Mesendoderm (in vitro differentiated cells): ENCODE measurements at regions not wholly inside any gene's neighbourhood (a gene's known extent, or its start where the extent isn't known, plus 50 kb on each side); places are given as distances from the start of the nearest gene placed in this dataset.

Experiments used
- DNase-seq: peaks from one replicate; pipeline ENCODE4 v3.0.0; 2013
- H2AK5ac ChIP-seq: 2 replicates; pipeline ENCODE4 v1.6.1; 2013; ENCODE audit warnings: low read length, inconsistent platforms
- H2BK120ac ChIP-seq: 2 replicates; pipeline ENCODE4 v1.6.1; 2013; ENCODE audit warnings: low read depth, mild to moderate bottlenecking, low read length, moderate library complexity, mixed read lengths
- H2BK15ac ChIP-seq: replicated peaks from 2 replicates; pipeline ENCODE4 v1.6.1; 2013; ENCODE audit warnings: low read depth, mild to moderate bottlenecking, moderate library complexity
- H2BK5ac ChIP-seq: 2 replicates; pipeline ENCODE4 v1.6.1; 2013; ENCODE audit warnings: low read length, inconsistent platforms
- H3K18ac ChIP-seq: 2 replicates; pipeline ENCODE4 v1.6.1; 2013; ENCODE audit warnings: mild to moderate bottlenecking, low read length, mixed read lengths
- H3K23ac ChIP-seq: one replicate; pipeline ENCODE4 v1.6.1; 2013; ENCODE audit warnings: low read length
- H3K27ac ChIP-seq: 2 replicates; pipeline ENCODE4 v1.5.1; 2013; ENCODE audit warnings: low read depth, mild to moderate bottlenecking, inconsistent platforms, low read length, moderate library complexity
- H3K27me3 ChIP-seq: 2 replicates; pipeline ENCODE4 v1.6.1; 2013; ENCODE audit warnings: low read length, control low read depth, mild to moderate bottlenecking, inconsistent platforms; ENCODE audit not compliant: insufficient read depth, poor library complexity
- H3K36me3 ChIP-seq: 2 replicates; pipeline ENCODE4 v1.6.1; 2013; ENCODE audit warnings: low read length, inconsistent platforms; ENCODE audit not compliant: control insufficient read depth, insufficient read depth
- H3K4ac ChIP-seq: one replicate; pipeline ENCODE4 v1.6.1; 2013; ENCODE audit warnings: low read depth, mild to moderate bottlenecking, low read length, moderate library complexity
- H3K4me1 ChIP-seq: 2 replicates; pipeline ENCODE4 v1.6.1; 2013; ENCODE audit warnings: low read depth, low read length, inconsistent platforms; ENCODE audit not compliant: control insufficient read depth
- H3K4me2 ChIP-seq: 2 replicates; pipeline ENCODE4 v1.6.1; 2013; ENCODE audit warnings: low read length
- H3K4me3 ChIP-seq: 2 replicates; pipeline ENCODE4 v1.5.1; 2013; ENCODE audit warnings: mild to moderate bottlenecking, low read length
- H3K56ac ChIP-seq: one replicate; pipeline ENCODE4 v1.6.1; 2013; ENCODE audit warnings: low read length
- H3K79me1 ChIP-seq: 2 replicates; pipeline ENCODE4 v1.6.1; 2013; ENCODE audit warnings: low read length, inconsistent platforms
- H3K79me2 ChIP-seq: 2 replicates; pipeline ENCODE4 v1.6.1; 2013; ENCODE audit warnings: mild to moderate bottlenecking, low read length; ENCODE audit not compliant: control insufficient read depth, insufficient read depth
- H3K9ac ChIP-seq: 2 replicates; pipeline ENCODE4 v1.6.1; 2013; ENCODE audit warnings: low read length, inconsistent platforms
- H4K5ac ChIP-seq: one replicate; pipeline ENCODE4 v1.6.1; 2013; ENCODE audit warnings: low read length
- H4K8ac ChIP-seq: one replicate; pipeline ENCODE4 v1.6.1; 2013; ENCODE audit warnings: low read depth, mild to moderate bottlenecking, control low read depth, low read length, moderate library complexity
- WGBS: extraction: QIAGEN DNeasy Blood & Tissue Kit; methylation state at CpG from one replicate; pipeline ENCODE4 v1.1.7; 2013; ENCODE audit warnings: low lambda C conversion rate, missing lambda C conversion rate; ENCODE audit not compliant: insufficient coverage; ENCODE audit errors: extremely low coverage; 5-methylcytosine and 5-hydroxymethylcytosine counted together

- DNase-seq = no peak
- Histone ChIP-seq H3K27me3 (peaks cover 9% of the 10 kb centered on the region), H3K36me3 (no peaks in the 10 kb centered on the region), H3K23ac (no peak overlapping the region), H3K27ac (no peak overlapping the region), H2BK120ac (no peak overlapping the region), H4K8ac (no peak overlapping the region), H4K5ac (no peak overlapping the region), H3K79me2 (no peaks in the 10 kb centered on the region), H3K4me2 (no peak overlapping the region), H2BK15ac (no peak overlapping the region), H3K4me3 (no peak overlapping the region), H3K4ac (no peak overlapping the region), H3K18ac (no peak overlapping the region), H2BK5ac (no peak overlapping the region), H3K9ac (no peak overlapping the region), H2AK5ac (no peak overlapping the region), H3K79me1 (no peaks in the 10 kb centered on the region), H3K4me1 (no peaks in the 10 kb centered on the region), H3K56ac (no peak overlapping the region)
- no CpG with 5 or more reads among the region's 17 CpGs for WGBS
Measured at GRCh38 chr13:111539791-111540446, 219.5 kb downstream of the TEX29 start.

DNA sequence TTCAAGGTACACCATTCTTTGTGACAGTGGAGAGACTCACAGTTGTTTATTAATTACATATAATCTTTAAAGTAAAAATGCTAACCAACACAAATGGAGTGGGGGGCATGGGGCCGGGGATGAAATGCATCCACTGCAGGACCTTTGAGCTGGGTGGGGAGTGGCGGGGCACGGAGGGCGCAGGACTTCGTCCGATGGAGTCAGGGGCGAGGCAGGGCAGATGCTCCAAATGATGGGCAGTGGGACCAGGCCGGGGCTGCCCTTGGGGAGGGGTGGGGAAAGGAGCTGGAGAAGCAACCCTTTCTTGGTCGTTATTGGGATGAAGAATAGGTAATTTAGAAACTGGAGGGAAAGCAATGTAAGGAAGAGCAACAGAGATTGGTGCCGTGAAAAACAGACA is 220.0 kb downstream of the TEX29 start:
- Histone ChIP-seq H4K5ac (no peak overlapping the region), H3K4me1 (no peaks in the 10 kb centered on the region), H2BK15ac (no peak overlapping the region), H2BK5ac (no peak overlapping the region), H3K79me2 (no peaks in the 10 kb centered on the region), H3K27ac (no peak overlapping the region), H3K23ac (no peak overlapping the region), H3K56ac (no peak overlapping the region), H3K18ac (no peak overlapping the region), H3K79me1 (no peaks in the 10 kb centered on the region), H3K9ac (no peak overlapping the region), H4K8ac (no peak overlapping the region), H3K36me3 (no peaks in the 10 kb centered on the region), H3K4me2 (no peak overlapping the region), H2AK5ac (no peak overlapping the region), H3K27me3 (peaks cover 3% of the 10 kb centered on the region), H3K4ac (no peak overlapping the region), H2BK120ac (no peak overlapping the region), H3K4me3 (no peak overlapping the region)
- DNase-seq = no peak
- WGBS = no CpG with 5 or more reads among the region's 10 CpGs

GRCh38 chr13:111541345-111541744 is 220.9 kb downstream of the TEX29 start:
- Histone ChIP-seq H3K4me3 (no peak overlapping the region), H3K36me3 (no peaks in the 10 kb centered on the region), H4K5ac (no peak overlapping the region), H3K18ac (no peak overlapping the region), H3K4me1 (no peaks in the 10 kb centered on the region), H2BK5ac (no peak overlapping the region), H3K27me3 (no peaks in the 10 kb centered on the region), H3K79me2 (no peaks in the 10 kb centered on the region), H3K56ac (no peak overlapping the region), H3K4ac (no peak overlapping the region), H3K23ac (no peak overlapping the region), H2BK15ac (no peak overlapping the region), H3K27ac (no peak overlapping the region), H3K79me1 (no peaks in the 10 kb centered on the region), H2BK120ac (no peak overlapping the region), H2AK5ac (no peak overlapping the region), H3K9ac (no peak overlapping the region), H3K4me2 (no peak overlapping the region), H4K8ac (no peak overlapping the region)
- no peak for DNase-seq
- no CpG with 5 or more reads among the region's 11 CpGs for WGBS

DNA sequence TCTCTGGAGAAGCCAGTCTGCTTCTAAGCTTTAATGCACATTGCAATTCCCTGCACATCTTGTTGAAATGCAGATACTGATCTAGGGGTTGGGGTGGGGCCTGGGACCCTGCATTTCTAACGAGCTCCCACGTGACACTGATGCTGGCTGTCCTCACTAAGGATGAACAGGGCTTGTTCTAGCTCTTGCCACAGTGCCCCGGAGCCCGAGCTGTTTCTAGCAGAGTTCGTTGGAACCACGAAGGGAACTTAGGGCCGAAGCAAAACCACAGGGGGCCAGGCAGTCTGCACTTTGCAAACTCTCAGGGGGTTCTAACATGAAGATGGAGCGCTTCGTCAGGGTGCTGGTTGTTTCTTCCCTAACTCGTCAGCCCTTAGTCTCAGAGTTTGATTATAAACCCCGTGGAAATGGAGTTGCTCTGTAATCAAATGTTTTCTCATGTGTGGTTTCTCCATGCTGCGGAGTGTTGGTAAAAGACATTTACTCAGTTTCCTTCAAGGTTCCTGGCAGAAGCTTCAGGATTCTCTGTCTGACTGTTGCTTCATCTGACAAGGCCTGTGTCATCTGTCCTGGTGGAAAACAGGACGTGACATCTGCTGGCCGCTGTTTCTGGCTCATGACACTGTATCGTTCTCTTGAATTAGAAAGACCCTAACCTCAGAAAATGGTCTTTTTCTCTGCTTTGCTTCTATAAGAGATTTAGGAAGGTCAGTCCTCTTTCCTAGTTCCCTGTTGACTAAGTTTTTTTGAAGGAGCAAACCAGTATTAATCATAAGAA is 221.5 kb downstream of the TEX29 start:
- no peak overlapping the region for H3K27ac ChIP-seq
- WGBS = no CpG with 5 or more reads among the region's 15 CpGs
- H3K27me3 ChIP-seq = no peaks in the 10 kb centered on the region
- H2BK120ac ChIP-seq = no peak overlapping the region
- no peaks in the 10 kb centered on the region for H3K4me1 ChIP-seq
- H3K56ac ChIP-seq = no peak overlapping the region
- H3K23ac ChIP-seq = no peak overlapping the region
- DNase-seq = no peak
- H3K79me1 ChIP-seq = no peaks in the 10 kb centered on the region
- H3K36me3 ChIP-seq = no peaks in the 10 kb centered on the region
- no peak overlapping the region for H3K4ac ChIP-seq
- H2BK15ac ChIP-seq = no peak overlapping the region
- H3K9ac ChIP-seq = no peak overlapping the region
- H3K4me2 ChIP-seq = no peak overlapping the region
- no peaks in the 10 kb centered on the region for H3K79me2 ChIP-seq
- no peak overlapping the region for H4K8ac ChIP-seq
- H3K18ac ChIP-seq = no peak overlapping the region
- H2AK5ac ChIP-seq = no peak overlapping the region
- H3K4me3 ChIP-seq = no peak overlapping the region
- H2BK5ac ChIP-seq = no peak overlapping the region
- no peak overlapping the region for H4K5ac ChIP-seq

DNA sequence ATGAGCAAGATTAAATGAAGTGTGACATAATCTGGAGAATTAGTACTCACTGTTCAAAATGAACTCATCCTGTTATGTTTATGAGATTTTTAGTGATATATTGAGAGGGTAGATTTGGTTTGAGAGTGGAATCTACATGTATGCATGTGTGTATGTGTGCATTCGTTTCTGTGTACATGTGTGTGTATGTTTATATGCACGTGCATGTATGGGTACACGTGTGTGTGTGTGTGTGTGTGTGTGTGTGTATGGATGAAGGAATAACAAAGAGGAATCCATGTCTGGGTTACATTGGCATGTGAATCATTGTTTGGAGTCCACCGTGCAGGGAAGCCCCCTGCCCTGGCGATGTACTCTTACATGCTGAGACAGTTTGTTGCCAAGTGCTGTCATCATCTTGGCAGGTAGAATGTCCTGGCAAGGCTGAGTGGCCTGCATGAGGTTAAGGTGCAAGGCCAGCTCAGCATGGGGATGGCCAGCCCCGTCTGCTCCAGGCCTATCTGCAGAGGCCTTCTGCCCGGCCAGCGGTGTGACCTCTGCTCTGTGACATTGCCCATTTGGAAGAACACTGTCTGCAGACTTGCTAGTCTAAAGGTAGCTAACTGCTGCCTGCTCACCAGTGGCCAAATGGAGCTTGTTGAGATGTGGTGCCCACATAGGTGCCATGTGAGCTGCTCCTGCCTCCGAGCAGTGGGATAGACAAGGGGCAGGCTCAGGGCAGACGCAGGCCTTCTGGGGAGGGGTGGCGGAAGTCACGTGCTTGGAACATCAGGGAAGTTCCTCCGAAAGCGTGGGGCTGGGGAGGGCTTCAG is 222.3 kb downstream of the TEX29 start:
- Histone ChIP-seq H3K4ac (no peak overlapping the region), H2BK5ac (no peak overlapping the region), H3K79me2 (no peaks in the 10 kb centered on the region), H3K4me3 (no peak overlapping the region), H3K27ac (no peak overlapping the region), H3K4me1 (no peaks in the 10 kb centered on the region), H4K5ac (no peak overlapping the region), H3K56ac (no peak overlapping the region), H2AK5ac (no peak overlapping the region), H2BK120ac (no peak overlapping the region), H3K4me2 (no peak overlapping the region), H3K23ac (no peak overlapping the region), H3K27me3 (no peaks in the 10 kb centered on the region), H3K79me1 (no peaks in the 10 kb centered on the region), H2BK15ac (no peak overlapping the region), H4K8ac (no peak overlapping the region), H3K9ac (no peak overlapping the region), H3K36me3 (no peaks in the 10 kb centered on the region), H3K18ac (no peak overlapping the region)
- no peak for DNase-seq
- WGBS = 100% methylated on average over 1 of the region's 14 CpGs
